ENCODE measurements at regions not wholly inside any gene's neighbourhood (a gene's known extent, or its start where the extent isn't known, plus 50 kb on each side); places are given as distances from the start of the nearest gene placed in this dataset.

DNA sequence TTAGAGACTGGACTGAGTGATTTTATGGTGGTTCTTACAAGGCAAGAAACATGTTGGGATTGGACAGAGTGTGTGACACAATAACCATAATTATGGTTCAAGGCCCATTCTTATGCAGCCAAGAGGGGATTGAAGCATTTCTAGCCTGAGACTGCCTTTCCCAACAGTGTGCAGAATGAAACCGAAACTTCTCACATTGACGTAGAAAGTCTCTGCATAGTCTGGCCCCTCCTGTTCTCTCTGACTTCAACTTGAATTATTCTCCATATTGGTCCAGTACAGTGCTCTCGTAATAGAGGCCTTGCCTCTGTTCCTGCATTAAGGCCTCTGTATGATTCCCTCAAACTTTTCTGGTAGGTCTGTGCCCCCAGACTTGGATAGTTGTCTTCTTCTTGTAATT is 138.3 kb downstream of the DIPK2A start:
- TF ChIP-seq, protein P1, sequence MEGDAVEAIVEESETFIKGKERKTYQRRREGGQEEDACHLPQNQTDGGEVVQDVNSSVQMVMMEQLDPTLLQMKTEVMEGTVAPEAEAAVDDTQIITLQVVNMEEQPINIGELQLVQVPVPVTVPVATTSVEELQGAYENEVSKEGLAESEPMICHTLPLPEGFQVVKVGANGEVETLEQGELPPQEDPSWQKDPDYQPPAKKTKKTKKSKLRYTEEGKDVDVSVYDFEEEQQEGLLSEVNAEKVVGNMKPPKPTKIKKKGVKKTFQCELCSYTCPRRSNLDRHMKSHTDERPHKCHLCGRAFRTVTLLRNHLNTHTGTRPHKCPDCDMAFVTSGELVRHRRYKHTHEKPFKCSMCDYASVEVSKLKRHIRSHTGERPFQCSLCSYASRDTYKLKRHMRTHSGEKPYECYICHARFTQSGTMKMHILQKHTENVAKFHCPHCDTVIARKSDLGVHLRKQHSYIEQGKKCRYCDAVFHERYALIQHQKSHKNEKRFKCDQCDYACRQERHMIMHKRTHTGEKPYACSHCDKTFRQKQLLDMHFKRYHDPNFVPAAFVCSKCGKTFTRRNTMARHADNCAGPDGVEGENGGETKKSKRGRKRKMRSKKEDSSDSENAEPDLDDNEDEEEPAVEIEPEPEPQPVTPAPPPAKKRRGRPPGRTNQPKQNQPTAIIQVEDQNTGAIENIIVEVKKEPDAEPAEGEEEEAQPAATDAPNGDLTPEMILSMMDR (IDR thresholded peaks at IDR 0.05; ENCODE audit: insufficient read depth, low read depth, low read length): no peak
- TF ChIP-seq EZH2 (IDR thresholded peaks at IDR 0.05; ENCODE audit: insufficient read depth, low read length): no peak

Data from astrocyte (in vitro differentiated cells and primary cell).